ENCODE measurements at regions not wholly inside any gene's neighbourhood (a gene's known extent, or its start where the extent isn't known, plus 50 kb on each side); places are given as distances from the start of the nearest gene placed in this dataset.

DNA sequence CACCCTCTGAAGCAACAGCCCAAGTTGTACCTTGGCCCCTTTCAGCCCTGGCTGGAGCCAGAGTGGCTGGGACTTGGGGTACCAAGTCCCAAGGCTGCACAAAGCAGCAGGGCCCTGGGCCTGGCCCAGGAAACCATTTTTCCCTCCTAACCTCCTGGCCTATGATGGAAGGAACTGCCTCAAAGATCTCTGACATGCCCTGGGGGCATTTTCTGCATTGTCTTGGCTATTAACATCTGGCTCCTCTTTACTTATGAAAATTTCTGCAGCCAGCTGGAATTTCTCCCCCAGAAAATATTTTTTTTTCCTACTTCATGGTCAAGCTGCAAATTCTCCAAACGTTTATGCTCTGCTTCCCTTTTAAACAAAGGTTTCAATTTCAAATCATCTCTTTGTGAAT, 269.4 kb upstream of the CDYL start:
- intact Hi-C loops (cut with micrococcal nuclease): no loop called here
- no peak overlapping the region for H3K27ac ChIP-seq (replicated peaks)
- TF ChIP-seq, protein P1, sequence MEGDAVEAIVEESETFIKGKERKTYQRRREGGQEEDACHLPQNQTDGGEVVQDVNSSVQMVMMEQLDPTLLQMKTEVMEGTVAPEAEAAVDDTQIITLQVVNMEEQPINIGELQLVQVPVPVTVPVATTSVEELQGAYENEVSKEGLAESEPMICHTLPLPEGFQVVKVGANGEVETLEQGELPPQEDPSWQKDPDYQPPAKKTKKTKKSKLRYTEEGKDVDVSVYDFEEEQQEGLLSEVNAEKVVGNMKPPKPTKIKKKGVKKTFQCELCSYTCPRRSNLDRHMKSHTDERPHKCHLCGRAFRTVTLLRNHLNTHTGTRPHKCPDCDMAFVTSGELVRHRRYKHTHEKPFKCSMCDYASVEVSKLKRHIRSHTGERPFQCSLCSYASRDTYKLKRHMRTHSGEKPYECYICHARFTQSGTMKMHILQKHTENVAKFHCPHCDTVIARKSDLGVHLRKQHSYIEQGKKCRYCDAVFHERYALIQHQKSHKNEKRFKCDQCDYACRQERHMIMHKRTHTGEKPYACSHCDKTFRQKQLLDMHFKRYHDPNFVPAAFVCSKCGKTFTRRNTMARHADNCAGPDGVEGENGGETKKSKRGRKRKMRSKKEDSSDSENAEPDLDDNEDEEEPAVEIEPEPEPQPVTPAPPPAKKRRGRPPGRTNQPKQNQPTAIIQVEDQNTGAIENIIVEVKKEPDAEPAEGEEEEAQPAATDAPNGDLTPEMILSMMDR (IDR thresholded peaks at IDR 0.05; ENCODE audit: borderline replicate concordance): no peak

DNA sequence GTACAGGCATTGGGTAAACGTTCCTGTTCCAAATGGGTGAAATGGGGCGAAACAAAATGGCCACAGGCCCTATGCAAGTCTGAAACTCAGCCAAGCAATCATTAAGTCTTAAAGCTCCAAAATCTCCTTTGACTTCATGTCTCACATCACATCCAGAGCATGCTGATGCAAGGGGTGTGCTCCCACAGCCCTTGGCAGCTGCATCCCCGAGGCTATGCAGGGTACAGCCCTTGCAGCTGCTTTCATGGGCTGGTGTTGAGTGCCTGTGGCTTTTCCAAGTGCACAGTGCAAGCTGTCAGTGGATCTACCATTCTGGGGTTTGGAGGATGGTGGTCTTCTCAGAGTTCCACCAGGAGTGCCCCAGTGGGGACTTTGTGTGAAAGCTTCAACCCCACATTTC, 270.0 kb upstream of the CDYL start:
- TF ChIP-seq, protein P1 (IDR thresholded peaks at IDR 0.05; ENCODE audit: borderline replicate concordance): no peak
- Histone ChIP-seq H3K4me1 (no peaks in the 10 kb centered on the region), H3K27me3 (ENCODE audit: low read depth) (no peaks in the 10 kb centered on the region), H3K27ac (replicated peaks) (no peak overlapping the region), H3K4me3 (no peak overlapping the region), H3K9me3 (replicated peaks) (no peaks in the 10 kb centered on the region), H3K36me3 (no peaks in the 10 kb centered on the region)
- no peak for DNase-seq
- intact Hi-C loops (cut with micrococcal nuclease): no loop called here

More for the DNA sequence above, 269.4 kb upstream of the CDYL start:
- Histone ChIP-seq H3K4me3 (no peak overlapping the region), H3K27me3 (ENCODE audit: low read depth) (no peaks in the 10 kb centered on the region), H3K9me3 (replicated peaks) (no peaks in the 10 kb centered on the region), H3K4me1 (no peaks in the 10 kb centered on the region), H3K36me3 (no peaks in the 10 kb centered on the region)
- no peak for DNase-seq

DNA sequence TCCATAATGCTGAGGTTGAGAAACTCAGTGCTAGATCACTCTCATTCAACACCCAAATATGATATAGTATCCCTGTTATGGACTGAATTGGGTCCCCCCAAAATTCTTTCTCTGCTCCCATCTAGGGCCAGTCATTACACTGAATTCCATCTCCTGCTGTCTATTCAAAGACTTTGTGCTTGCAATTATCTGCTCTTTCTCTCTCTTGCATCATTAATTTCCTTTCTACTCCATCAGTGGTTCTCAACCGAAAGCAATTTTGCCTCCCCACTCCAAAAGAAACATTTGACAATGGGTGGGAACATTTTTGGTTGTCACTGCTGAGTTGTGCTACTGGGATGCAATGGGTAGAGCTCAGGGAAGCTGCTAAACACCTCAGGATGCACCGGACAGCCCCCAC, 271.5 kb upstream of the CDYL start:
- H3K27me3 ChIP-seq (ENCODE audit: low read depth): no peaks in the 10 kb centered on the region
- DNase-seq: no peak
- H3K9me3 ChIP-seq (replicated peaks): no peaks in the 10 kb centered on the region
- no peaks in the 10 kb centered on the region for H3K4me1 ChIP-seq
- H3K4me3 ChIP-seq: no peak overlapping the region
- no peaks in the 10 kb centered on the region for H3K36me3 ChIP-seq
- no peak overlapping the region for H3K27ac ChIP-seq (replicated peaks)
- intact Hi-C loops (cut with micrococcal nuclease): no loop called here
- TF ChIP-seq, protein P1 (IDR thresholded peaks at IDR 0.05; ENCODE audit: borderline replicate concordance): no peak

DNA sequence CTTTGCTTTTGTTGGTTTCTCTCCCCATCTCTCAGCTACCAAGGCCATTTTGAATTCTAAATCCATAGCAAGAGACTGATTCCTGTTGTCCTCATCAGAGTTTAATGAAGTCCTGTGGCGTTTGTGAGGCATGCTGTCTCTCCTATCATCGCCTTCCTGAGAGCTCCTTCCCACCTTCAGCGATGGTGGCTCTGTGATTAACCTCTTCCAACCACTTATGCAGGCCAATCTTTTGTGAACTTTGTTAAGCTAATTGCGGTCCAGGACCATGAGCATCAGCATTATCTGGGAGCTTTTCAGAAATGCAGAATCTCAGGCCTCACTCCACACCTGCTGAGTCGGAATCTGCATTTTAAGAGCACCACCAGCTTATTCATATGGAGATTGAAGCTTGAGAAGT, 272.5 kb upstream of the CDYL start:
- Histone ChIP-seq H3K36me3 (no peaks in the 10 kb centered on the region), H3K4me3 (no peak overlapping the region), H3K27me3 (ENCODE audit: low read depth) (no peaks in the 10 kb centered on the region), H3K9me3 (replicated peaks) (no peaks in the 10 kb centered on the region), H3K4me1 (no peaks in the 10 kb centered on the region), H3K27ac (replicated peaks) (no peak overlapping the region)
- no peak for DNase-seq
- intact Hi-C loops (cut with micrococcal nuclease): no loop called here
- TF ChIP-seq, protein P1 (IDR thresholded peaks at IDR 0.05; ENCODE audit: borderline replicate concordance): no peak

DNA sequence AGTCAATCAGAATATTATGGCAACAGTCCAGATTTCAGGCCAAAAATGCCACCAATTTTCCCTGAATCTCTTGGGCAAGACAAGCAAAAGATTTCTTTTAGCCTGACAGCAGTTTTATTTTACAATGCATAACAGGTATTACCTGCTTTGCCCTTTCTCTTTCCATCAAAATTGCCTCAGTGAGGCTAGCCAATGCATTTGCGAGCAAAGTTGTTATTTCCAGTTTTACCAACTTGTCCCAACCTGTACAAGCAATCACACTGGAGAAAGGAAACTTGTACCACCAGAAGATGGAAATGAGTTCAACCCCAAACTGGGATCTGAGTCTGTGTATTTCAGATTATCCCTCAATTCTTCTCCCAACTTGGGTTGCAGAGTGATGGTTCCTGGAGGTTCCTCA, 279.9 kb upstream of the CDYL start:
- Histone ChIP-seq H3K27ac (replicated peaks) (no peak overlapping the region), H3K27me3 (ENCODE audit: low read depth) (no peaks in the 10 kb centered on the region), H3K36me3 (no peaks in the 10 kb centered on the region), H3K4me1 (no peaks in the 10 kb centered on the region), H3K4me3 (no peak overlapping the region), H3K9me3 (replicated peaks) (no peaks in the 10 kb centered on the region)
- intact Hi-C loops (cut with micrococcal nuclease): no loop called here
- TF ChIP-seq, protein P1 (IDR thresholded peaks at IDR 0.05; ENCODE audit: borderline replicate concordance): no peak
- DNase-seq: no peak
